Putamen (tissue), 1 donor: ENCODE measurements at regions not wholly inside any gene's neighbourhood (a gene's known extent, or its start where the extent isn't known, plus 50 kb on each side); places are given as distances from the start of the nearest gene placed in this dataset.

Experiments
- DNase-seq: peaks from one replicate; pipeline ENCODE4 v3.0.0-alpha.2; 2016; ENCODE audit warnings: low spot score

DNA sequence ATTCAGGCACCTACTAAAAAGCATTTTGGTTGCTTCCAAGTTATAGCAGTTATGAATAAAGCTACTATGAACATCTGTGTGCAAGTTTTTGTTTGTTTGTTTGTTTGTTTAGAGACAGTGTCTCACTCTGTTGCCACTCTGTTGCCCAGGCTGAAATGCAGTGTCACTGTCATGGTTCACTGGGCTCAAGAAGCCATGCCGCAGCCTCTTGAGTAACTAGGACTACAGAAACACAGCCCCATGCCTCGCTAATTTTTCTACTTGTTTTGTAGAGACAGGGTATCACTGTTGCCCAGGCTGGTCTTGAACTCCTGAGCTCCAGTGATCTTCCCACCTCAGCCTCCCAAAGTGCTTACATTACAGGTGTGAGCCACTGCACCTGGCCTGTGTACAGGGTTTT lies 795.9 kb downstream of the EPHA7 start:
- no peak for DNase-seq

DNA sequence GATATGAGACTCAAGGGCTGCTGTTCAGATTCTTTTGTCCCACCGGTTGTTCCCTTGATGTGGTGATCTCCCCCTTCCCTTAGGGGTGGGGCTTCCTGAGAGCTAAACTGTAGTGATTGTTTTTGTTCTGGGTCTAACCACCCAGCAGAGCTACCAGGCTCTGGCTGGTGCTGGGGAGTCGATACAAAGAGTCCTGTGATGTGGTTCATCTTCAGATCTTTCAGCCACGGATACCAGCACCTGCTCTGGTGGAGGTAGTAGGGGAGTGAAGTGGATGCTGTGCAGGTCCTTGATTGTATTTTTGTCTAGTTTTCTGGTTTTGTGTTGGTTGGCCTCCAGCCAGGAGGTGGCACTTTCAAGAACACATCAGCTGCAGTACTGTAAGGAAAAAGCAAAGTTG lies 801.6 kb downstream of the EPHA7 start:
- no peak for DNase-seq

DNA sequence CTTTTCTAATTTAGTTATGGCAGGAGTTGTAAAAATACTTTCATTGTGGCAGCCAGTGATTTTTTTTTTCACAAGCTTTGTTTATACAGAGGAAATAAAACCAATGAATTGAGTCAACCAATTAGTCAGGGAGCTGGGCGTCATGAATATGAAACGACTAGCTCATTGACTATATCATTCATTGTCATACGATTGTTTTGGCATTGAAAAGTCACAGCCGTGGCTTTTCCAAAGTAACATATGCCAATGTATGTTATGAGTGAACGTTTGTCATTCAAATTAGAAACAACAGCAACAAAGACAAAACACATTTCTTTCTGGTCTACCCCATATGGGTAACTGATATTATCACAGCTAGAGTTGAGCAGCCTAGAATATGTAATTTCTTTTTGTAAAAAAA lies 810.6 kb downstream of the EPHA7 start:
- no peak for DNase-seq

DNA sequence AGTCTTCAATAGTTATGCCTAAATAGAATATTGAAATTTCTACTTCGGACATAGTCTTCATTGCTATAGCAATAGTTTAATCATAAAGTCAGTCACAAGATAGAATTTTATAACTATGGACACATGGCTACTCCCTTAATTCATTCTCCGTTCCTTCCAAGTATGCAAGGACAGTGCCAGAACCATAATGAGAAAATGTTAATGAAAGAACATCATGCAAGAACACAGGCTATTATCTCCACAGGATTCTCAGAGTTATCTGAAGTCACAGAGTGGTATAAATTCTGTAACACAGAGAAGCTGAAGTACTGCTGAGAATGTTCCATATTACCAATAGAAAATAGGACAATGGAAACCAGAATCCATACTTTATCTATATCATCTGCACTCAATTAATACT lies 826.2 kb downstream of the EPHA7 start:
- no peak for DNase-seq

DNA sequence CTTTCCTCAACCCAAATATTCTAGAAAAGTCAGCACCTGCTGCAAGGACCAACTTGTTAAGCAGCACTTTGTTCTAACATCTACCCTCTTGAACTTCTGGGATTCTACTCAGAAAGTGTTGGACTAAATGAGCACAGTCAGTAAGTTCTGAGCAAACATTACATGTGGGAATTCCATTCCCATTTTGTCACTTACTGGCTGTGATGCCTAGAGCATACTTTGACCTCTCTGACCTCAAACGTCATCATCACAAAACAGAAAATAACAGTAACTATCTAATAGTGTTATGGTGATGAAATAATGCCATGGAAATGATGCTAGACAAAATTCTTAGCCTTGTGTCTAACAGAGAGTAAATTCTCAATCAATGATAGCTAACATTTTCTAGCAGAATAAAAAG lies 829.4 kb downstream of the EPHA7 start:
- DNase-seq, result no peak

DNA sequence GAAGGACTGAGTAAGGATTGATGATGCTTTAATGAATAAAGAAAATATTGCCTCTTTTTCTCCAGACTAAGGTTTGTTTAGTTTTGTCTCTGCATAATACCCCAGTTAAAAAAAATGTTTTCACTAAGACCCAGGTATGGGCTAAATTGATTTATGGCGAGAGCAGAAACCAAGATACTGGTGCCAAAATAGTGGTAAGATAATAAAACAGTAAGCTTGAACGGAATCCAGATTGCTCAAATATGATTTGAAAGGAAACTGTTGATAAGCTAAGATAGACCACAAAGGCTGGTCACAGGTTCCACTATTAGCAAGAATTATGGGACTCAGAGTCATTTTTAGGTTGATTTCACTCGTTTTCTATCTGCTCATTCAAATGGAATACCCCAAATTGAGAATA lies 831.2 kb downstream of the EPHA7 start:
- DNase-seq, result no peak

DNA sequence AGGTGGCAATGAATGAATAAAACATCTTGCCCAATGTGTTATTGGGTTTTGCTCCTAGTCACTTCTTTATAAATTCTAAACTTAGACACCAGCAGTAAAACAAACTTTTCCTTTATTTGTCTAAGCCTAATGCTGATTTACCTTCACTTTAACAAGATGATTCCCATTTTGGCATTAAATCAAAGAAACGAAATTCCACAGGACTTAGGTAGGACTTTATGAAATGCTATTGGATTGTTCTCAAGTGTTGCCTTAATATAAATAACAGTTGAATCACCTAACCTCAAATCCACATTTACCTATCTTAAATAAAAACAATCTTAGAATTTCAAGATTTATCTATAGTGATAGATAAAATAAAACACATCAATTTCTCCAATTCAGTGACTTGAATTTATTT lies 831.8 kb downstream of the EPHA7 start:
- no peak for DNase-seq

DNA sequence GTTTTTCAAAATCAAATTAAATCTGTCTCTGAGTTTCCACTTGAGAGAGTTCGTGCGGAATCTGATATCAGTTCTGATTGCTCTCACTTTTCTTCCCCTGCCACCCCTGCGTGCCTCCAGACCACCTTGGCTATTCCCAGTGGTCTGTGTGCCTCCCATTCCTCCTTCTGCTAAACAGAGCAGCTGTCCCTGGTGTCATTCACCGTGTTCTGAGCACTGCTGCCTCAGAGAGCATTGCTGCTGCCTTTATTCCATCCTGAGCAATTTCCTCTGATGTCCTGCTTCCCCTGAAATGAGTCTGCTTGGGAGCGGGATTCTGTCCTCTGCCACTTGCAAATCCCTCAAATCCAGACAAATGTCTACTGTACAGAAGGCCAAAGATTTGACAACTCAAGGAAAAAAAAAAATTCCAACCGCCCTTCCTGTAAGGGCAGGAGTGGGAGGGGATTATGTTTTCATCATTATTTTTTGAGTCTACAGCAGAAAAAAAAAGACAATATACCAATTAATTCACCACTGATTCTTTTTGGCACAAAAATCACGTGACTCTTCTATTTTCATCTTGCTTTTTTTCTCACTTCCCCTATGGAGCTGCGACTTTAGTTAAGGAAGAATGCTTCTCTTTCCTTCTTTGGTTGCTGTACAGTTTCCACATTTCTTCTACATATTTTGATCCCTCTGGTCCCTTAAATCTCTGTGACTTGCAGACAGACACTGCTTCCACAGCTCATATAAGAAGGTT lies 833.0 kb downstream of the EPHA7 start:
- DNase-seq, result no peak

DNA sequence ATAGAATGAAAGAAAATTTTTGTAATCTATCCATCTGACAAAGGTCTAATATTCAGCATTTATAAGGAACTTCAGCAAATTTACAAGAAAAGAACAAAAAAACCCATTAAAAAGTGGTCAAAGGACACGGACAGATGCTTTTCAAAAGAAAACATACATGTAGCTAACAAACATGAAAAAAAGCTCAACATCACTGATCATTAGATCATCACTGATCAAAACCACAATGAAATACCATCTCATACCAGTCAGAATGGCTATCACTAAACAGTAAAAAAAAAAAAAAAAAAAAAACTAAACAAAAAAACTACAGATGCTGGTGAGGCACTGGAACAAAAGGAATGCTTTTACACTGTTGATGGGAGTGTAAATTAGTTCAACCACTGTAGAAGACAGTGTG lies 837.1 kb downstream of the EPHA7 start:
- no peak for DNase-seq

DNA sequence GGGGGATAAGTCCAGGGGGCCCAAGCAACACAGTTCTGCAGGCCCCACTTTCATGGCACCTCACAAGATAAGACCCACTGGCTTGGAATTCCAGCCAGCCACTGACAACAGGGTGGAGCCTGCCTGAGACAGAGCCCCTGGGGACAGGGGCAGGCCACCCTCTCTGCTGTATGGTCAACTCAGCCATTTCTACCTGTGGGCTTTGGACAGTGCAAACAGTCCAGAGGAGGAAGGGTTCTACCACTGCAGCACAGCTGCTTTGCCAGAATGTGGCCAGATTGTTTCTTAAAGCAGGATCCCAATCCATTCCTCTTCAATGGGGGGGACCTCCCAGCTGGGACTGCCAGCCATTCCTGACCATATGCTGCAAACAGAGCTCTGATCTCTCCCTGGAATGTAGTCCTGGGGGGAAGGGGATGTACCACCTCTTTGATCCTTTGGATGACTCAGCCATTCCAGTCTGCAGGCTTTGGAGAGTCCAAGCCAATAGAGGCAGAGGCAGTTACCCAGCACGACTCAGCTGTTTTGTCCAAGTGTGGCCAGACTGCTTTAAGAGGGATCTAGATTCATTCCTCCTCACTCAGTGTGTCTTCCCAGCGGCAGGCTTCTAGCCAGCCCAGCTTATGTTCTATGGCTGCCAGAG lies 842.2 kb downstream of the EPHA7 start:
- DNase-seq, result no peak

DNA sequence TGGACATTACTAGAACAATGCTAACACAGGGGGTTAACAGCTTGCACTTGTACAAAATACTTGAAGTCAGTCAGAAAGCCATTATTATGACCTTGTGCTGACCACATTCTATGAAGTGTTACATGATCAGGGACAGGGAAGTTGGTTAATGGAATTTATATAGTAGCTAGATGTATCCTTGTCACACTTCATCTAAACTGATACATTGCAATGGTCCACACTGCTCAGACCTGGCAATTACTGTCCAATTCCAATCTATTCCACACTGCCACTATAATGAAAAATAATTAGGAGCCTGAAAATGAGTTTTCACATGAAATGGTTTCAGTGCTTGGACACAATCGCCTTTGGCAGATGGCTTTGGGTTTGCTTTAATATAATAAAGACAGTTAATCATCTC lies 850.8 kb downstream of the EPHA7 start:
- DNase-seq, result no peak

DNA sequence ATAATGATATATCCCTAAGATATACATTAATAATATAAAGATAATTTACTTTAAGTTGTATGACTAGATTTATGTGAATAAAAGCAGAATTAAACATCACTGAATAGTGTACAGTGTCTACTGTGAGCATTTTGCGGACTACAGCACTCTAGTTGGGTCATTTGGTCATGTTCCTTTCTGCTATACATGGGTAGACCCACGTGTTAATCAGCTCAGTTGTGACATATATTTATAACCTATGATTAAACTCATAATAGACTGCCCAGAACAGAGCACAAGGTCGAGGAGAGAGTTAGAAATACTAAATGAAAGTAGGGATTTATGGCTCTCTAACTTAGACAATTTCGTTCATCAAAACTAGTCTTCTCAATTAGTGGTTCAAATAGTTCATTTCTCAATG lies 852.7 kb downstream of the EPHA7 start:
- DNase-seq, result no peak

DNA sequence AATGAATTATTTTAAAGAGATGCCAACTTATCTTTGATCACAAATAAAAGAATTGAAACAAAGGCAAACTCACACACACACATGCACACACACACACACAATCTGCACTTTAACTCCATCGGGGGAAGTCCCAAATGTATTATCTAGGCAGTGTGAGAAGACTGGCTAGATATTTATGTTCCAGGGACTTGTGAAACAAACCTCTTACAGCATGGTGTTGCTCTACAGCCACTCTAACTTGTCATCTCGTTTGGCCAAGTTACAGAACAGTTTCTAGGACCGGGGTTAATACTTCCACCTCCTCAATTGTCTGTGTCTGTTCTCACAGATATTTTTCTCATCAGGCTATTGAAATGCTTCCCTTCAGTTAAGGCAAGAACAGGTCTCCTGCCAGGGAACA lies 855.0 kb downstream of the EPHA7 start:
- no peak for DNase-seq

DNA sequence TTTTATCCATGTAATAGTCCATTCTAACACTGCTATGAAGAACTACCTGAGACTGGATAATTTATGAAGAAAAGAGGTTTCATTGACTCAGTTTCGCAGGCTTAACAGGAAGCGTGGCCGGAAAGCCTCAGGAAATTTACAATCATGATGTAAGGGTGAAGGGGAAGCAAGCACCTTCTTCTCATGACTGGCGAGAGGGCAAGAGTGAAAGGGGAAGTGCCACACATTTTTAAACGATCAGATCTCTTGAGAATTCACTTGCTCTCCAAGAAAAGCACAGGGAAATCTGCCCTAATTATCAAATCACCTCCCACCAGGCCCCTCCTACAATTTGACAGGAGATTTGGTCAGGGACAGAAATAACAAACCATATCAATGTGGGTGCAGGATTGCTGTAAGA lies 859.7 kb downstream of the EPHA7 start:
- DNase-seq, result no peak

DNA sequence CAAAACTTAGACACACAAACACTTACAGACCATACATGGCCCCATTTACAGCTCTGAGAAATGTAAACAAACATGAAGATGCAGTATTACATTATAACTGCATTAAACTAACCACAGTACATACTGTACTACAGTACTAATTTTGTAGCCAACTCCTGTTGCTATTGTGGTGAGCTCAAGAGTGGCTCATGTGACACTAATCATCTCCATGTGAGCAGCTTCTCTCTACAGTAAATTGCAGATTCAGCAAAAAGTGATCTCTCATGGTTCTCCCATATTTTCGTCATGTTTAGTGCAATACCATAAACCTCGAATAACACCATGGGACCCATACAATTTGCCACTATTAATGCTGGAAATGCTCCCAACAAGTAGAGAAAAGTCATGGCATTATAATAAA lies 860.4 kb downstream of the EPHA7 start:
- no peak for DNase-seq

DNA sequence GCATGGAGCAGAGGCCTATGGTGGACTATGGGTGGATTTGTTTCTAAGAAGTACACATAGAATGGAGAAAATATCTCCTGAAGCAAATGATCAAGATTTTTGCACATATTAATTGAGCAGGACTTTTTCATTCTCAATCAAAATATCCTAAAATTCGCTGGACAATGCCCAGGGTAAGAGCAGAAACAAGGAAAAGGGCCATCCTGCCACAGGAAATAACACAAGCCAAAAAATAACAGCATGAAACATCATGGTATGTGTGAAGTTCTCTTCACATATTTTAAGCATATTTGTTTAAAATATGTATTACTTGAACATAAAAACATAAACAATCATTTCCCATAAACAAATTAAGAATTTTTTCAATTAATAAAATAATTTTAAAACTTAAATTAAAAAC lies 868.9 kb downstream of the EPHA7 start:
- DNase-seq, result no peak

DNA sequence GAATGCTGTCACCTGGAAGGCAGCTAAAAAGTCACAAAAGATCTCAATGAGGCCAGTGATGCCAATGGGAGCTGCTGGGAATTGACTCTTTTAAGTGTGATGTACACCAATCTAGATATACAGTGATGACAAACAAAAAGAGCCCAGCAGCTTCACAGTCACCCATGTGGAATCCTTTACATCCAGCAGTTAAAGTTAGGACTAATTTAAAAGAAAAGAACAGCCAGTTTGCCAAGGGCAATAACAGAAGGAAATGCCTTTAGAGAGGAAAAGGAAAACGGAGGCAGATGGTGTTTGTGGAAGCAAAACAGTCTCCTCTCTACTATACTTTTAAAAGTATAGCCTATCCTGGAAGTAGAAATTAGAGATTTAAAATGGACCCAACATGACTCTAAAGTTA lies 873.5 kb downstream of the EPHA7 start:
- DNase-seq, result no peak

DNA sequence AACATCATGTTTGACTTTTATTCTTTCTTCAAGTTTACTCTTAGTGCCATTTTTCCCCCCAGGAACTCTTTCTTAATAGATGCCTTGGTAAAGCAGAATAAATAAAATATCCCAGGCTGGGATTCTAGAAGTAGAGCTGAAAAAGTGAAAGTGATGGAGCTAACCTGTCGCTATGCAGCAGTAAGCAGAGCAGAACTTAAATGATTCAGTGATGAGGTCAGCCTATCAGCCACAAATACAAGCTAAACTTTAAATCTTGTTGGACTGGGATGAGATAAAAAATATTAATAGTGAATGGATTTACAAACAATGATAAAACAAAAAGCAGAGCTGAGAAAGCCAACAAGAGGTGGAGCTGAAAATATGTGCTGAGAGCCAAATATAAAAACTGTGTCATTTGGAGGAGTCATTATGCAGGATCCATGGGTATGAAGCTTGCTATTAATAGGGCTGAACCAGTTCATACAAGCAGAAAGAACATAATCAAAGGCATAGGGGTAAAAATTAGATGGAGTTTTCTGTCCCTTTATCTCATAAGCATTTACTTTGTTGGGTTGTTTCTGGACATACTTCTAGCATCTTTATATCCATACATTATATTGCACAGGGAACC lies 877.8 kb downstream of the EPHA7 start:
- DNase-seq, result no peak

DNA sequence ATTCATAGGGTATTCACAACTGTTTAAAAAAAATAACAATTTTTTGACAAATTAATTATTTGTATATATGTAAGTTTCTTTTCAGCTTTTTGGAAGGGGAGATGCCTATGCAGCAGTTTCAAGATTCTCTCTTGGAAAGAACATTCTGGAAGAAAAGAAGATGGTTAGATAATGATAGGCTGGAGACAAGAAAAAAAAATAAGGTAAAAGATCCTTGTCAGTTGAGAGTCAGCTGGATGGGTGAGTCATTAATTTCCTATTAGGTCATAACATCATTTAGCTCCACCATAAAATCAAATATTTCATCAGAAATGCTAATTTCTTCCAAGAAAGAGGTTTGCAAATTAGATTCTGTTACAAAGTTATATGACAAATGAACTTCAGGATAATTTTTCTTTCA lies 880.4 kb downstream of the EPHA7 start:
- no peak for DNase-seq

DNA sequence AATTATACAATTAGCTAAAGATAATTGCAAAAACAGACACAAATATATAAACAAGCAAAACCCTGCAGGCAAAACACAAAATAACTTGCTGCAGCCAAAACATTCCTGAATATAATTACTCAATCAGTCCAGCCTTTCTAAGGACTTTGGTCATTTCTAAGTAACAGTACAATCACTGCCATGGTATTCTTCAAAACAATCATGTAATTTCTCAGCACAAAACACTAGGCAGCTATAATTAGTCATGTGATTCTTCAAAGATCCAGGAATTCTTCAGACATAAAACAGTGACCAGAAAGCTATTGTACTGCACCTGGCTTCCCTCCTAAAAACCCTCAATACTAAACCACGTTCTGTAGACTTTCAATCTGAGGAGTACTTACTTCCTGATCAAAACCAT lies 881.1 kb downstream of the EPHA7 start:
- DNase-seq, result no peak

DNA sequence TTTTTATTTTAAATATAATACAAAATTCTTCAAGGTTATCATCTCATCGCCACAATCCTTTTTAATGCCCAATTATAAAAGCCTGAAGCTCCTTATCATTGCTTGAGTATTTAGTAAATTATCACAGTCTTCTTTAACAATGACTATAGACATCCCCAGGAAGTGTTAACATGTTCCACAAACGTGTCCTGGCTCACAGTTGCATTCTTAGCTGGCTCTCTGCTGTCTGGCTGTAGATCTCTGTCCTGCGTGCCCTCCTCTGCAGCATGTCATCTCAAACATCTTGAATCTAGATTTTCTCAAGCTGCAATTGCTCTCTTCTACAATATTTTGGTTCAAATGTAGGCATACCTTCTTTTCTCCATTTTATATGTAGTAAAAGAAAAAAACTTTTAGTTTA lies 885.2 kb downstream of the EPHA7 start:
- no peak for DNase-seq

DNA sequence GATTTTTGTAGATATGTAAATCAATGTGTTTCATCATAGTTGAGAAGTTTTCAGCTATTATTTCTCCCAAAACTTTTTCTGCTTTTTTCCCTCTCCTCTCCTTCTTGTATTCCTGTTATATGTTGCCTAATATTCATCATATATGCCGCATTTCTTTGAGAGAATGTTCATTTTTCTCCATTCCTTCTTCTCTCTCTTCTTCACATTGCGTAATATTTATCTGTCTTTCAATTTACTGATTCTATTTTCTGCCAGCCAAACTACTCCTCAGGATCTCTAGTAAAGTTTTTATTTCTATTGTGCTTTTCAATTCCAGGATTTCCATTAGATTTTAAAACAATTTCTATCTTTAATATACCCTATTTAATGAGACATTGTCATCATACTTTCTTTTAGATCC lies 896.8 kb downstream of the EPHA7 start:
- no peak for DNase-seq

DNA sequence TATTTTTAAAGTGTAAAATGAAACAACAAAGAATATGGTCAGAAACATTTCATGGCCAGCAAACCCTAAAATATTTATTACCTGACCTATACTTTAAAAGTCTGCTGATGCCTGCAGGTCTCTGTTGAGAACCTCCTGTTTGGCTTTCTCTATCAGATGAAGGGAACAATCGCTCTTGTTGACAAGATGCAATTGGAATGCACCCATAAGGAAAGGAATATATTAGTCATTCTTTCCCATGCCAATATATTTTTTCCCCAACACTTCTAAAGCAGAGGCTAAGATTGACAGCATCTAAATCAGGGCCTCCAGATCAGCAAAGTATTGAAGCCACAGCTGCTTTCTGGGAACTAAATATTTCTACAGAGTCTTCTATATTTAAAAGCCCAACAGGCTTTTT lies 897.8 kb downstream of the EPHA7 start:
- DNase-seq, result no peak

DNA sequence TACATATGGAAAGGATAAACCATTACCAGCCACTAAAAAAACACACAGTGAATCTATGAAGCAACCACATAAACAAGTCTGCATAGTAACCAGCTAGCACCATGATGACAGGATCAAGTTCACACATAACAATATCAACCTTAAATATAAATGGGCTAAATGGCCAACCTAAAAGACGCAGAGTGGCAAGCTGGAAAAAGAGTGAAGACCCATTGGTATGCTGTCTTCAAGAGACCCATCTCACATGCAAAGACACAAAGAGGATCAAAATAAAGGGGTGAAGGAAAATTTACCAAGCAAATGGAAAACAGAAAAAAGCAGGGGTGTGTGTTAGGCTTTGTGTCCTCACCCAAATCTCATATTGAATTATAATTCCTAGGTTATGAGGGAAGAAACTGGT lies 909.2 kb downstream of the EPHA7 start:
- no peak for DNase-seq
